Erythroblast (primary cell): ENCODE measurements at regions not wholly inside any gene's neighbourhood (a gene's known extent, or its start where the extent isn't known, plus 50 kb on each side); places are given as distances from the start of the nearest gene placed in this dataset.

ENCODE experiments used
- GATA1 ChIP-seq: IDR thresholded peaks from 2 replicates; pipeline ENCODE4 v1.6.1; 2011; ENCODE audit warnings: low read depth, mild to moderate bottlenecking, control low read depth, low read length, moderate library complexity
- POLR2A ChIP-seq: IDR thresholded peaks from 2 replicates; pipeline ENCODE4 v1.6.1; 2011; ENCODE audit warnings: mild to moderate bottlenecking, low read length

GRCh38 chr12:127533353-127533752, 733.6 kb upstream of the TMEM132C start:
- no peak for TF ChIP-seq POLR2A
- TF ChIP-seq GATA1, result no peak
